GM18861 (cell line): ENCODE measurements at regions not wholly inside any gene's neighbourhood (a gene's known extent, or its start where the extent isn't known, plus 50 kb on each side); places are given as distances from the start of the nearest gene placed in this dataset.

Experiments used
- ATAC-seq: cut with Tn5 transposase; IDR thresholded peaks from one replicate; pipeline ENCODE4 v1.9.1; 2021; ENCODE audit not compliant: unreplicated experiment

- ATAC-seq, result no peak
These were observed 83.5 kb downstream of the TBX22 start for GRCh38 chrX:80098038-80098437.

- ATAC-seq, result no peak
These were observed 105.8 kb downstream of the TBX22 start for GRCh38 chrX:80120335-80120734.

GRCh38 chrX:80138938-80139337, 124.4 kb downstream of the TBX22 start:
- ATAC-seq, result no peak

GRCh38 chrX:80139564-80139963, 125.0 kb downstream of the TBX22 start:
- no peak for ATAC-seq

- ATAC-seq, result no peak
These were observed 156.0 kb downstream of the TBX22 start for GRCh38 chrX:80170581-80170980.

GRCh38 chrX:80173261-80173660, 158.7 kb downstream of the TBX22 start:
- ATAC-seq, result no peak

- no peak for ATAC-seq
These were observed 160.5 kb downstream of the TBX22 start for GRCh38 chrX:80174925-80175574.

GRCh38 chrX:80181079-80181478, 166.5 kb downstream of the TBX22 start:
- no peak for ATAC-seq

- no peak for ATAC-seq
These were observed 170.3 kb downstream of the TBX22 start for GRCh38 chrX:80184854-80185253.

- no peak for ATAC-seq
These were observed 192.1 kb downstream of the TBX22 start for GRCh38 chrX:80206647-80207046.

- no peak for ATAC-seq
These were observed 192.8 kb downstream of the TBX22 start for GRCh38 chrX:80207327-80207726.

GRCh38 chrX:80216086-80216485, 201.5 kb downstream of the TBX22 start:
- no peak for ATAC-seq

GRCh38 chrX:80223982-80224579, 196.2 kb upstream of the TENT5D start:
- ATAC-seq, result no peak

GRCh38 chrX:80229626-80230025, 190.6 kb upstream of the TENT5D start:
- no peak for ATAC-seq

- no peak for ATAC-seq
These were observed 183.2 kb upstream of the TENT5D start for GRCh38 chrX:80237072-80237471.

GRCh38 chrX:80246271-80246670, 174.0 kb upstream of the TENT5D start:
- no peak for ATAC-seq

- no peak for ATAC-seq
These were observed 154.0 kb upstream of the TENT5D start for GRCh38 chrX:80266287-80266686.

- no peak for ATAC-seq
These were observed 153.3 kb upstream of the TENT5D start for GRCh38 chrX:80266979-80267378.

GRCh38 chrX:80267790-80268189, 152.5 kb upstream of the TENT5D start:
- no peak for ATAC-seq

GRCh38 chrX:80282535-80282934, 137.7 kb upstream of the TENT5D start:
- no peak for ATAC-seq

- ATAC-seq, result peak; percentile 57
These were observed 135.0 kb upstream of the TENT5D start for GRCh38 chrX:80285131-80285773.

- ATAC-seq, result no peak
These were observed 129.4 kb upstream of the TENT5D start for GRCh38 chrX:80290834-80291233.
